ENCODE measurements at regions not wholly inside any gene's neighbourhood (a gene's known extent, or its start where the extent isn't known, plus 50 kb on each side); places are given as distances from the start of the nearest gene placed in this dataset.

GRCh38 chr9:107644733-107645463, 155.3 kb upstream of the KLF4 start:
- Histone ChIP-seq H3K14ac (replicated peaks; ENCODE audit: low read depth, low read length) (no peak overlapping the region), H3K79me1 (ENCODE audit: low read depth in 1 of 2, low read length in 2 of 2) (no peaks in the 10 kb centered on the region), H3K9me1 (ENCODE audit: insufficient read depth, low read length) (no peaks in the 10 kb centered on the region), H4K20me1 (ENCODE audit: insufficient read depth, low read length) (no peaks in the 10 kb centered on the region), H3K27me3 (ENCODE audit: control insufficient read depth, insufficient read depth, low read length) (peaks cover 2% of the 10 kb centered on the region), H3K4me1 (ENCODE audit: control insufficient read depth, insufficient read depth, low read length) (peaks cover 2% of the 10 kb centered on the region; the same call in 1 of the 2 replicates), H3K27ac (ENCODE audit: insufficient read depth, low read length) (no peak overlapping the region), H3K9me3 (ENCODE audit: control insufficient read depth, insufficient read depth, low read length) (no peaks in the 10 kb centered on the region), H2BK15ac (ENCODE audit: low read depth, low read length) (no peak overlapping the region), H3K18ac (ENCODE audit: low read depth, low read length) (no peak overlapping the region), H3K4me3 (ENCODE audit: insufficient read depth, low read depth, low read length) (no peak overlapping the region), H3K36me3 (ENCODE audit: control insufficient read depth, insufficient read depth, low read length) (no peaks in the 10 kb centered on the region), H2AK5ac (ENCODE audit: low read depth, low read length) (no peak overlapping the region), H2BK5ac (ENCODE audit: low read depth, low read length, poor library complexity, severe bottlenecking) (no peak overlapping the region), H3K4me2 (ENCODE audit: low read depth, low read length) (no peak overlapping the region), H2BK120ac (ENCODE audit: low read depth, low read length) (no peak overlapping the region), H2BK20ac (ENCODE audit: low read depth, low read length) (no peak overlapping the region), H3K4ac (ENCODE audit: low read depth, low read length) (no peak overlapping the region), H2AFZ (replicated peaks; ENCODE audit: low read length, poor library complexity) (no peak overlapping the region), H3K56ac (ENCODE audit: extremely low read depth, insufficient read depth, low read length) (no peak overlapping the region), H4K91ac (ENCODE audit: insufficient read depth, low read depth, low read length) (no peak overlapping the region), H4K8ac (ENCODE audit: low read depth in 2 of 2, low read length in 2 of 2) (no peak overlapping the region), H3K9ac (ENCODE audit: low read depth, low read length) (no peak overlapping the region), H3K23ac (ENCODE audit: low read depth, low read length) (no peak overlapping the region), H4K5ac (ENCODE audit: low read depth, low read length) (no peak overlapping the region), H2AK9ac (replicated peaks; ENCODE audit: low read depth, low read length, poor library complexity) (no peak overlapping the region)
- no TSS peak for BruUV-seq (replicated peaks)
- WGBS, 2 experiments (ENCODE audit: extremely low coverage in 2 of 2, insufficient read length in 1 of 2): 40% methylated on average over 2 of the region's 4 CpGs; no CpG with 5 or more reads in 1 of the 2 experiments
- TF ChIP-seq CHD1 (IDR thresholded peaks at IDR 0.05; ENCODE audit: low read depth, low read length) (no peak), ELK1 (IDR thresholded peaks at IDR 0.05; ENCODE audit: borderline replicate concordance, low read depth, low read length) (no peak), BHLHE40 (IDR thresholded peaks at IDR 0.05; ENCODE audit: low read depth, low read length) (no peak), FOS (IDR thresholded peaks at IDR 0.05; ENCODE audit: low read depth, low read length) (no peak), RFX5 (IDR thresholded peaks at IDR 0.05; ENCODE audit: low read depth, low read length) (no peak), MAFK (IDR thresholded peaks at IDR 0.05; ENCODE audit: low read depth, low read length) (no peak)
- dilution Hi-C loops (cut with HindIII; ENCODE audit: low sequenced_read_pairs, unreplicated experiment) (no loop called here), intact Hi-C loops (cut with micrococcal nuclease) (no loop called here), in situ Hi-C loops (cut with MboI; ENCODE audit: low sequenced_read_pairs) (no loop called here)
- ATAC-seq (ENCODE audit: low read depth) (no peak), DNase-seq (no peak)
- ChIA-PET POLR2A (ENCODE audit: unreplicated experiment) (no interaction called here), CTCF (no interaction called here)
